Fibroblast of skin of left biceps (primary cell): ENCODE measurements at regions not wholly inside any gene's neighbourhood (a gene's known extent, or its start where the extent isn't known, plus 50 kb on each side); places are given as distances from the start of the nearest gene placed in this dataset.

ENCODE experiments used
- DNase-seq, 2 experiments: peaks; one replicate each; pipeline ENCODE4 v3.0.0-alpha.2; 2013; ENCODE audit warnings: low read depth in 2 of 2

GRCh38 chr2:22554453-22554852 is 830.5 kb upstream of the KLHL29 start:
- DNase-seq, result no peak

- DNase-seq, result no peak
These were observed 827.6 kb upstream of the KLHL29 start for GRCh38 chr2:22557406-22557805.

- DNase-seq, result no peak
These were observed 825.0 kb upstream of the KLHL29 start for GRCh38 chr2:22560021-22560420.

GRCh38 chr2:22579341-22579740 is 805.6 kb upstream of the KLHL29 start:
- DNase-seq, result no peak

- no peak for DNase-seq
These were observed 802.9 kb upstream of the KLHL29 start for GRCh38 chr2:22582107-22582506.

- DNase-seq, result no peak
These were observed 788.7 kb upstream of the KLHL29 start for GRCh38 chr2:22596306-22596705.

- DNase-seq, result no peak
These were observed 784.8 kb upstream of the KLHL29 start for GRCh38 chr2:22600156-22600555.

GRCh38 chr2:22600999-22601398 is 784.0 kb upstream of the KLHL29 start:
- no peak for DNase-seq

- DNase-seq, result no peak
These were observed 780.8 kb upstream of the KLHL29 start for GRCh38 chr2:22604136-22604535.

GRCh38 chr2:22616031-22616430 is 768.9 kb upstream of the KLHL29 start:
- DNase-seq, result no peak

GRCh38 chr2:22623620-22624019 is 761.4 kb upstream of the KLHL29 start:
- DNase-seq, result no peak

GRCh38 chr2:22626621-22627020 is 758.4 kb upstream of the KLHL29 start:
- no peak for DNase-seq

- DNase-seq, result no peak
These were observed 756.8 kb upstream of the KLHL29 start for GRCh38 chr2:22628221-22628620.

- DNase-seq, result no peak
These were observed 756.1 kb upstream of the KLHL29 start for GRCh38 chr2:22628906-22629305.

- no peak for DNase-seq
These were observed 750.8 kb upstream of the KLHL29 start for GRCh38 chr2:22634167-22634566.

GRCh38 chr2:22656426-22656825 is 728.6 kb upstream of the KLHL29 start:
- DNase-seq, result no peak

- no peak for DNase-seq
These were observed 711.5 kb upstream of the KLHL29 start for GRCh38 chr2:22673529-22673928.

- DNase-seq, result no peak
These were observed 701.1 kb upstream of the KLHL29 start for GRCh38 chr2:22683914-22684313.

GRCh38 chr2:22690096-22690495 is 694.9 kb upstream of the KLHL29 start:
- DNase-seq, result no peak

GRCh38 chr2:22691666-22692065 is 693.3 kb upstream of the KLHL29 start:
- no peak for DNase-seq

GRCh38 chr2:22692746-22693145 is 692.2 kb upstream of the KLHL29 start:
- no peak for DNase-seq

GRCh38 chr2:22694300-22694699 is 690.7 kb upstream of the KLHL29 start:
- DNase-seq, result no peak

GRCh38 chr2:22694856-22695255 is 690.1 kb upstream of the KLHL29 start:
- DNase-seq, result no peak

GRCh38 chr2:22697054-22697788 is 687.8 kb upstream of the KLHL29 start:
- no peak for DNase-seq
